Pulmonary artery endothelial cell (primary cell): ENCODE measurements at regions not wholly inside any gene's neighbourhood (a gene's known extent, or its start where the extent isn't known, plus 50 kb on each side); places are given as distances from the start of the nearest gene placed in this dataset.
"Not testable (repeated sequence)": the region's sequence is repeated elsewhere in the genome, so short reads cannot be mapped to it uniquely, and the experiment has no call there.

Source experiments
- DNase-seq: peaks from one replicate; pipeline ENCODE4 v3.0.0-alpha.2; 2011; ENCODE audit warnings: low read depth, low spot score

DNA sequence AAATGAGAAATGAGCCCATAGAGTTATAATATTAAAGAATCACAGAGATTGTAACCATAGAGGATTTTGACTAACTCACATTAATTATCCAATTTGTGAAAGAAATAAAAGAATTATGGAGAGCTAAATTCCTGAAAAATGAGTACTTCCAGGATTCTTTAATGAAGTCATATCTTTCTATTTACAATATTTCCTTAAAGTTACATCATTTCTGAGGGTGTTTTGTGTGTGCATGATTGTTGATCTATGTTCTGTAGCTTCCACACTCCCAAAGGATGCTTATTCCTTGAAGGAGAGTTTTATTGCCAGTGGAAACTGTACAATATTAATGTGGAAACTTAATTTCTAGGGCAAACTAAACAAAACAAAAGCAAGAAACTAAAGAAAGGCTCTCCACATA lies 299.6 kb downstream of the MDFIC start:
- no peak for DNase-seq

- DNase-seq, result no peak
Measured at GRCh38 chr7:115218076-115218475, 296.2 kb downstream of the MDFIC start.

GRCh38 chr7:115217373-115217772 lies 295.5 kb downstream of the MDFIC start:
- DNase-seq, result no peak

GRCh38 chr7:115216652-115217051 lies 294.8 kb downstream of the MDFIC start:
- DNase-seq, result no peak

DNA sequence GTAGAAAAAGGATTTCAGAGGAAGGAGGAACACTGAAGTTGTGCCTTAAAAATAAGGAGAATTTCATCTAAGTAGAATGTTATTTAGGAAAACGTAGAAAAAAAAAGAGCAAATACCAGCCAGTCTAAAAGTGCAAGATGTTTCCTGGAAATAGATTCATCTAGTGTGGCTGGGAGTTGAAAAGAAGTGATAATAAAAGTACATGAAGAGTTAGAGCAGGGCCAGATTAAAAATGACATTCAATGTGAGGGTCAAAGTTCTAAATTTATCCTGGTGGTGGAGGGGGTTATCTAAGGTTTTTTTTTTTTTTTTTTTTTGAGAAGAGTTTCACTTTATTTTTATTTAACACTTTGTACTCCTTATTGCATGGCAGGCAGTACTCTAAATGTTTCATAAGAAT lies 289.3 kb downstream of the MDFIC start:
- DNase-seq, result no peak

- DNase-seq, result no peak
Measured at GRCh38 chr7:115210552-115210951, 288.7 kb downstream of the MDFIC start.

DNA sequence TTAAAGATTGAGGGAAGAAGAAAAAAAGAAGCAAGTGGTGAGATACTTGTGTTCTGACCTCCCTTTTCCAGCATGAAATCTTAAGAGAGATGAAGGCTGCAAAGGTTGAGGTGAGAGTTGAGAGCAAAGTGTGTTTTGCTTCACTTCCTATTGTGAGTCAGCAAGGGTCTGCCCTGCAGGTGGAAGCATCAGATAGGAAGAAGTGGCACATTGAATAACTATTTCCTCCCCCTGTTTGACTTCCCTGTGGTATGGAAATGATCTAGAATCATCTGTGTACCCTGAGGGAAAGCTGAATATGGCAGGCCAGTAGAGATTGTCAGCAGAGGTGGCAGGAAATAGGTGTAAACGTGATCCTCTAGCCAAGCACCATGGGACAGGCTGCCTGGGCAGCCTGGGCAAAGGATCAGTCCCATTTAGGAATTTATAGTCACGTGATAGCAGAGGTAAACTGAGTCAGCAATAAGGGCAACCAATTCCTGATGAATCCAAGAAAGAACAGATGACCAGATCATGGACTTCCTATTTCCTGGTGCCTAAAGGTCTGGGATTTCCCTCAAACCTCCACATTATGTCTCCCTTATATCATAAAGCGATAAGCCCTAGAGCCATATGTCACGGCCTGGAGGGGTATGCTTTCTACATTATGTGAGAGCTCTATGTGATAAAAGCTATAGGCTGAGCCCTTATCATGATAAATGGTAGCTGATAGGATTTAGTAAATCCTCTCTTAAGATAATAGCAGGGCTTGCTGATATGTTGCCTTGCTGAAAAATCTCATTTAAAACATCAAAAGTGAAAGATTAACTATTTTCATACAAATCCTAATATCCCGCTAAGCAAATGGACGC lies 287.0 kb downstream of the MDFIC start:
- no peak for DNase-seq

DNA sequence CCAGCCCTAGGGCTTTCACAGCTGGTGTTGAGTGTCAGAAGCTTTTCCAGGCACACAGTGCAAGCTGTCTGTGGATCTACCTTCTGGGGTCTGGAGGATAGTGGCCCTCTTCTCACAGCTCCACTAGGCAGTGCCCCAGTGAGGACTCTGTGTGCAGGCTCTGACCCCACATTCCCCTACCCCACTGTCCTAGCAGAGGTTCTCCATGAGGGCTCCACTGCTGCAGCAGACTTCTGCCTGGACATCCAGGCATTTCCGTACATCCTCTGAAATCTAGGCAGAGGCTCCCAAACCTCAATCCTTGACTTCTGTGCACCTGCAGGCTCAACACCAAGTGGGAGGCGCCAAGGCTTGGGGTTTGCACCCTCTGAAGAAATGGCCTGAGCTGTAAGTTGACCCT lies 284.5 kb downstream of the MDFIC start:
- not testable (repeated sequence) for DNase-seq

DNA sequence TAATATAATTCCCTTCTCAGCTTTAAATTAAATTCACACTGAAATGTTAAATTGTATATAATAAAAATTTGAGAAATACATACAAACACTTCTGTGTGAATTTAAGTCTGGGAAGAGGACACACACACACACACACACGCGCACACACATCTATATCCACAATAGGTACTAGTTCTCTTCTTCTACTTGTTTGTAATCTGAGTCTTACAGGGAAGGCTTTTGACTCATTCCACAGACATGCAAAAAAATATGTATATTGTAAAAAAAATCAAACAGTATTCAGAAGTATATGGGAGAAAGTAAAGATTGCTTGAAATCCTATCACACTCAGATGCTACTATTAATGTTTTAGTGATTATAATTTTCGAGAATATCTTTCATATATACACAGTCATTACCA lies 276.2 kb downstream of the MDFIC start:
- DNase-seq, result no peak

DNA sequence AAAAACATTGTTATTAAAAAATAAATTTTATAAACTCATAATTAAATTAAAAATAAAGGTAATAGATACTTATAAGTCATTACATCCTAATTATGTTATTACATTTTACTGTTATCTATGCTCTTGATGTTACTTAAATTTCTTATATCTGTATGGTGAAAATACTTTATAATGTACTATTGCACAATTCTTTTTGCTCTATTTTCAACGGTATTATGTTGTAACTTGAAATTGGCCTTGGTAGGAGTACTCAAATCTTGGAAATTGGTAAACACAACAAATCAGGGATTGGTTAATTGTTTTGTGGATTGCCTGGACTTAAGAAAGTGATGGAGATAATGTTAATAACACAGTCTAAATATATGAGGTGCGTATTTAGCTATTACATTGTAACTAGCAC lies 273.3 kb downstream of the MDFIC start:
- DNase-seq, result no peak

DNA sequence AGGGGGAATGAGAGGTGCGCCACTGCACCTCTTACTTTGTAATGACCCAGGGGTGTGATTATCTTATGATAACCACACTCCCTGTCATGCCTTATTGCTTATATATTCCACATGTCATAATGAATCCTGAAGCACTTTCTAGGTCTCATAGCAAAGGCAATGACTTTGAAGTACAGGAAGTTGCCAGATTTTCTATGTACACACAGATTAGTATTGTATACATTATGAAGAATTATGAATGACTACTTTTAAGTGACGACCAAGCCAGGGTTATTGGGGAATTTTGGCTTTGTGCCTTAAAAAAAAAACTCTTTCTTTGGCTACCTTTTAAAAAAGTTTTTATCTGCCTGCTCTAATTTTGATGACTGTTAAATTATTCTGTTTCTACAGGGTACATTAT lies 269.6 kb downstream of the MDFIC start:
- no peak for DNase-seq

DNA sequence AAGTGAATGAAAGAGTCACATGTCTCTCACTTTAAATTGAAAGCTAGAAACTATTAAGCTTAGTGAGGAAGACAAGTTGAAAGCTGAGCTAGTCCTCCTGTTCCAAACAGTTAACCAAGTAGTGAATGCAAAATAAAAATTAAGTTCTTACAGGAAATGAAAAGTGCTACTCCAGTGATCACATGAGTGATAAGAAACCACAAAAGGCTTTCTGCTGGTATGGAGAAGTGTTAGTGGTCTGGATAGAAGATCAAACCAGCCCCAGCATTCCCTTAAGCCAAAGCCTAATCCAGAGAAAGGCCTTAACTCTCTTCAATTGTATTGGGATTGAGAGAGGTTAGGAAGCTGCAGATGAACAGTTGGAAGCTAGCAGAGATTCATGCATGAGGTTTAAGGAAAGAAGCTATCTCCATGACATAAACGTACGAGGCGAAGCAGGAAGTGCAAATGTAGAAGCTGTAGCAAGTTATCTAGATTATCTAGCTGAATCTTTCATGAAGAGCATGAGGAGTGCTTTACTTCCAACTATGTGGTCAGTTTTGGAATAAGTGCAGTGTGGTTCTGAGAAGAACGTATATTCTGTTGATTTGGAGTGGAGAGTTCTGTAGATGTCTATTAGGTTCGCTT lies 261.6 kb downstream of the MDFIC start:
- no peak for DNase-seq

GRCh38 chr7:115178835-115179234 lies 256.9 kb downstream of the MDFIC start:
- DNase-seq, result no peak

- no peak for DNase-seq
Measured at GRCh38 chr7:115177823-115178222, 255.9 kb downstream of the MDFIC start.

- DNase-seq, result no peak
Measured at GRCh38 chr7:115177103-115177502, 255.2 kb downstream of the MDFIC start.

GRCh38 chr7:115172397-115172796 lies 250.5 kb downstream of the MDFIC start:
- not testable (repeated sequence) for DNase-seq

GRCh38 chr7:115153769-115154477 lies 232.0 kb downstream of the MDFIC start:
- DNase-seq, result no peak

DNA sequence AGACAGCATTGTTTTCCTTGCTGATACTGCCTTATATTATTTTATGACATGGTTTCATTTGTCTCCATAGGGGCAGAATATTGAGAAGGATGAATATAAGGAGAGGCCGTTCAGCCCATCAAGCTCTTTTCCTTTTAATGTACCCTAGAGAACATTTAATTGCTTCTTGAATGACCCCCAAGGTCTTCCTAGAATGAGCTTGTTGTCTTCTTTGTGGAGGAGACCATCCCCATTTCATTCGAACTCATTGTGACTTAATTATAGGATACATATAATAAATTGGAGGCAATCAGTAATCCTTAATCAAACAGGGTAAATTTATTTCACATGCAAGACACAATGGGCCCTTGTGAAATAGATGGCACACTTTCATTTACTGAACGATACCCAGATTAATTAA lies 231.3 kb downstream of the MDFIC start:
- DNase-seq, result no peak

- DNase-seq, result no peak
Measured at GRCh38 chr7:115146148-115146547, 224.3 kb downstream of the MDFIC start.

DNA sequence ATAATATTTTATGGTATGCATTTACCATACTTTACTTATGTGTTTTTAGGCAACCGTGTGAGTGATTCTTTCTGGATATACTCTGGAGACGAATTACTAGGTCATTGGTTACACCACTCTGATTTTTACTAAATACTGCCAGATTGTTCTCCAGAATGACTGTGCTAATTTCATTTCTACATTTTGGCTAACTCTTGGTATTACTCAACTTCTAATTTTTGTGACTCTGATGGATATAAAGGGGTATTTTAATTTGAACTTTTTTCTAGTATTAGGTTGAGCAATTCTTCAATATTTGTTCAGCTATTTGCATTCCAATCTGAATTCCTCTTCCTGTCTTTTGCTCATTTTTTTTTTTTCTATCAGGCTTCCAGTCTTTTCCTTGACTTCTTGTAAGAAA lies 223.6 kb downstream of the MDFIC start:
- no peak for DNase-seq

DNA sequence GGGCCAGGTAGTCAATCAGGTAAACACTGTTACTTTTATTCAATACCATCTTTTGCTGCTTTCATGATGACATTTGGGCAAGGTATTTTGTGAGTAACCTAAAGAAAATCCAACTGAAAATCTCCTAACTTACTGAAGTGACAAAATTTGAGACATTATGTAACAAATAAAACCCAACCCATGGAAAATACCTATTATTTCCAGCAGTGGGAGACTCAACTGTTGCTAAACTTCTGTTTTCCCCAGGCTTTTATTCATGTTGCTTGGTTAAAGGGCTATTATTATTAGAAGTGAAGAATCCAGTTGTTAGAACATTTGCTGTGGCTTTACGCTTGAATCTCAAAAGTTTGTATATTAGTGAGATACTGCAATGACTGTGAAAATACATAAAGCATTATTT lies 215.9 kb downstream of the MDFIC start:
- DNase-seq, result no peak

- no peak for DNase-seq
Measured at GRCh38 chr7:115136796-115137443, 215.0 kb downstream of the MDFIC start.
